Natural killer cell (primary cell): ENCODE measurements at regions not wholly inside any gene's neighbourhood (a gene's known extent, or its start where the extent isn't known, plus 50 kb on each side); places are given as distances from the start of the nearest gene placed in this dataset.
"Not testable (repeated sequence)": the region's sequence is repeated elsewhere in the genome, so short reads cannot be mapped to it uniquely, and the experiment has no call there.

ENCODE experiments used
- ATAC-seq, 3 donors: fragments of 150-1000 bp in 2 of 3; fragments of 200-7000 bp in 1 of 3; cut with Tn5 transposase; 1 replicate in 1 of 3; 2 replicates in 2 of 3; pipeline ENCODE4 v1.10.0; 2021; ENCODE audit warnings: mild to moderate bottlenecking in 2 of 3, moderate library complexity in 2 of 3
- DNase-seq, 2 donors: peaks; one replicate each; pipeline versions ENCODE4 v3.0.0 to v3.0.0-alpha.2; 2013 to 2021; ENCODE audit warnings: mixed read lengths in 1 of 2
- H3K27ac ChIP-seq: one replicate; pipeline ENCODE4 v1.5.1; 2013; ENCODE audit warnings: mild to moderate bottlenecking, low read length
- H3K27me3 ChIP-seq: one replicate; pipeline ENCODE4 v1.6.1; 2013; ENCODE audit warnings: low read length; ENCODE audit not compliant: control insufficient read depth, insufficient read depth
- H3K36me3 ChIP-seq: one replicate; pipeline ENCODE4 v1.6.1; 2013; ENCODE audit warnings: low read length; ENCODE audit not compliant: control insufficient read depth, insufficient read depth
- H3K4me1 ChIP-seq: one replicate; pipeline ENCODE4 v1.6.1; 2013; ENCODE audit warnings: low read length; ENCODE audit not compliant: control insufficient read depth, insufficient read depth
- H3K4me3 ChIP-seq: one replicate; pipeline ENCODE4 v1.5.1; 2013; ENCODE audit warnings: low read length
- H3K9me3 ChIP-seq: one replicate; pipeline ENCODE4 v1.6.1; 2013; ENCODE audit warnings: low read length; ENCODE audit not compliant: control insufficient read depth, insufficient read depth
- H3K27ac Mint-ChIP-seq, 2 donors: one replicate each; pipeline ENCODE4 v1.8.0; 2022; ENCODE audit warnings: mild to moderate bottlenecking in 2 of 2, mixed read lengths in 2 of 2, moderate library complexity in 1 of 2
- H3K27me3 Mint-ChIP-seq, 2 donors: one replicate each; pipeline ENCODE4 v1.8.0; 2022; ENCODE audit warnings: low read depth in 2 of 2, mixed read lengths in 2 of 2
- H3K36me3 Mint-ChIP-seq: one replicate; pipeline ENCODE4 v1.8.0; 2022; ENCODE audit warnings: mixed read lengths
- H3K4me1 Mint-ChIP-seq, 2 donors: one replicate each; pipeline ENCODE4 v1.8.0; 2022; ENCODE audit warnings: mixed read lengths in 2 of 2
- H3K4me3 Mint-ChIP-seq: one replicate; pipeline ENCODE4 v1.8.0; 2022; ENCODE audit warnings: mild to moderate bottlenecking, moderate library complexity, mixed read lengths
- H3K9me3 Mint-ChIP-seq, 2 donors: one replicate each; pipeline ENCODE4 v1.8.0; 2022; ENCODE audit warnings: mixed read lengths in 2 of 2
- WGBS: methylation state at CpG from one replicate; pipeline ENCODE4 v1.1.7; 2013; ENCODE audit warnings: missing lambda C conversion rate; ENCODE audit not compliant: insufficient coverage; 5-methylcytosine and 5-hydroxymethylcytosine counted together
- intact Hi-C: fragments of 100-400 bp; cut with micrococcal nuclease; formaldehyde crosslinking; loops from one replicate; pipeline ENCODE4 v1.14.2; 2022
- TF ChIP-seq, protein P1 (sequence below): fragments of 200-600 bp; IDR thresholded peaks from one replicate; pipeline ENCODE4 v1.8.0; 2022; ENCODE audit warnings: antibody characterized with exemption

DNA sequence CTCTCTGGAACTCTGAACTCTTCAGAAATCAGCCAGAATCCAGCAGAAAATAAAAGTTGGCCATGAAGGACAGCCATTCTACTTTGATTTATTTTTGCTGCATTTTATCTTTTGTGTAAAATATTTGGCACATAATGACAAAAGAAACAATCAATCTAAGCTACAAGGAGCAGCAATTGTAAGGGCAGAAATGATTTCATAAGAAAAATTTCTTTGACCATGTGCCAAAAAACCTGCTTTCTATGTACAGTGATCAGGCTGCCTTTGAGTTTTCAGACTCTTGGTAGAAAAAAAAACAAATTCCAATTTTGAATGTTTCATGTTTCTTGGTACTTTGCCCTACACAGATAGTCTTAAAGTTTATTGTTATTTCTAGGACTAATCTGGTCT lies 69.8 kb upstream of the SLC1A3 start:
- no peaks in the 10 kb centered on the region for H3K4me1 Mint-ChIP-seq
- intact Hi-C loops, result no loop called here
- DNase-seq, result no peak
- Histone ChIP-seq H3K9me3 (no peaks in the 10 kb centered on the region), H3K27me3 (no peaks in the 10 kb centered on the region), H3K27ac (no peak overlapping the region), H3K4me1 (no peaks in the 10 kb centered on the region), H3K36me3 (no peaks in the 10 kb centered on the region), H3K4me3 (no peak overlapping the region)
- no peak overlapping the region for H3K4me3 Mint-ChIP-seq
- no peaks in the 10 kb centered on the region for H3K36me3 Mint-ChIP-seq
- H3K27ac Mint-ChIP-seq, result no peak overlapping the region
- no peaks in the 10 kb centered on the region for H3K27me3 Mint-ChIP-seq
- TF ChIP-seq, protein P1, sequence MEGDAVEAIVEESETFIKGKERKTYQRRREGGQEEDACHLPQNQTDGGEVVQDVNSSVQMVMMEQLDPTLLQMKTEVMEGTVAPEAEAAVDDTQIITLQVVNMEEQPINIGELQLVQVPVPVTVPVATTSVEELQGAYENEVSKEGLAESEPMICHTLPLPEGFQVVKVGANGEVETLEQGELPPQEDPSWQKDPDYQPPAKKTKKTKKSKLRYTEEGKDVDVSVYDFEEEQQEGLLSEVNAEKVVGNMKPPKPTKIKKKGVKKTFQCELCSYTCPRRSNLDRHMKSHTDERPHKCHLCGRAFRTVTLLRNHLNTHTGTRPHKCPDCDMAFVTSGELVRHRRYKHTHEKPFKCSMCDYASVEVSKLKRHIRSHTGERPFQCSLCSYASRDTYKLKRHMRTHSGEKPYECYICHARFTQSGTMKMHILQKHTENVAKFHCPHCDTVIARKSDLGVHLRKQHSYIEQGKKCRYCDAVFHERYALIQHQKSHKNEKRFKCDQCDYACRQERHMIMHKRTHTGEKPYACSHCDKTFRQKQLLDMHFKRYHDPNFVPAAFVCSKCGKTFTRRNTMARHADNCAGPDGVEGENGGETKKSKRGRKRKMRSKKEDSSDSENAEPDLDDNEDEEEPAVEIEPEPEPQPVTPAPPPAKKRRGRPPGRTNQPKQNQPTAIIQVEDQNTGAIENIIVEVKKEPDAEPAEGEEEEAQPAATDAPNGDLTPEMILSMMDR, result no peak
- no peaks in the 10 kb centered on the region for H3K9me3 Mint-ChIP-seq
- ATAC-seq, result no peak

DNA sequence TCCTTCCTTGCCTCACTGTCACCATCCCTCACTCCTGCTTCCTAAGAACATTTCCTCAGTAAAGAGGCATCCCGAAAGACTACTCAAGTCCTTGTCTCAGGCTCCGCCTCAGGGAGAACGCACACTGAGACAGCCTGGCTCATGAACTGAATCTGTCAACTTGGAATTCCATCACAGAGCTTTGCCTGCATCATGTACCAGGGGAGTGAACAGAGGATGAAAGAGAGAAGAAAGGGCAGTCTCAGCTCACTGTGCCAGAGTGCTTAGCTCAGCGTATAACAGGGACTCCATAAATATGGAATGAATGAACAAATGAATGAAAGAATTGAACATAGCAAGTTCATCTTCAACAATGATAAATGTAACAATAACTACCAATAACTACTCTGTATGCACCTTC lies 68.7 kb upstream of the SLC1A3 start:
- Histone ChIP-seq H3K27me3 (no peaks in the 10 kb centered on the region), H3K4me1 (no peaks in the 10 kb centered on the region), H3K36me3 (no peaks in the 10 kb centered on the region), H3K27ac (no peak overlapping the region), H3K9me3 (no peaks in the 10 kb centered on the region), H3K4me3 (no peak overlapping the region)
- no peak overlapping the region for H3K27ac Mint-ChIP-seq
- H3K4me1 Mint-ChIP-seq, result no peaks in the 10 kb centered on the region
- no peak for ATAC-seq
- TF ChIP-seq, protein P1, result no peak
- intact Hi-C loops, result no loop called here
- 100% methylated on average over 3 of the region's 4 CpGs for WGBS
- H3K9me3 Mint-ChIP-seq, result no peaks in the 10 kb centered on the region
- H3K27me3 Mint-ChIP-seq, result peaks cover 0 to 2% of the 10 kb centered on the region in 2 donors
- H3K36me3 Mint-ChIP-seq, result no peaks in the 10 kb centered on the region
- no peak for DNase-seq
- H3K4me3 Mint-ChIP-seq, result no peak overlapping the region

DNA sequence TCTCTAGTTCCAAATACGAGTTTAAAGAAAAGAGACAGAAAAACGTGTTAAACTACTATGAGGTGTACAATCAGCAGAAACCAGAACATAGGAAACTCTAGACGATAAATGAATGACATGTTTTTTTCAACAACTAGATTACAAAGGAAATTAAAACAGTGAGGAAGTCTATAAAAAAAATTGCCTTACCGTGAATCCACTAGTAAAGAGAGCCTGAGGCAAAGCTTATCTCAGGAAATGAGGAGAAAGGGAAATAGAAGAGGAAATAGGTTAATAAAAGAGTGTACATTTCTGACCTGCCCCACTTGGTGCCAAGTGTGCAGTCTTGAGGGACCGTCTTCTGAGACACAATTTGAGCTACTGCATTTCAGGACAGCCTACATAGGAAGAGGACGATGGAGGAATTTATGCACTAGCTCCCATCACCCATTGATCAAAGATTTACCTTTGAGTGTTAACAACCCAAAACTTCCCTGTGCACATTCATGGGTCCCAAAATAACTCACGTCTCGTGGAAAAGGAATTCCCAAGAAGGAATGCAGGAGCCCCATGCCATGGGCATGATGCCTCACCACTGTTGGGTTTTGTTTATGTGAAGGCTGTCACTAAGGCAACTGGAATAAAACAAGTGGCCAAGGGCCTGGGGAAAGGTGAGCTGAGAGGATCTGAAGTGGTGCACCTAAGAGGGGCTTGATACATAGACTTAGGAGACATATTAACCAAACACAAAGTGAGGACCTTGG lies 53.6 kb upstream of the SLC1A3 start:
- intact Hi-C loops, result no loop called here
- TF ChIP-seq, protein P1, result no peak
- H3K9me3 Mint-ChIP-seq, result peaks cover 5 to 8% of the 10 kb centered on the region in 2 donors
- H3K4me1 Mint-ChIP-seq, result no peaks in the 10 kb centered on the region
- Histone ChIP-seq H3K4me1 (no peaks in the 10 kb centered on the region), H3K27me3 (no peaks in the 10 kb centered on the region), H3K27ac (no peak overlapping the region), H3K4me3 (no peak overlapping the region), H3K9me3 (no peaks in the 10 kb centered on the region), H3K36me3 (no peaks in the 10 kb centered on the region)
- H3K4me3 Mint-ChIP-seq, result no peak overlapping the region
- WGBS, result 82% methylated on average over 6 of the region's 8 CpGs
- no peaks in the 10 kb centered on the region for H3K36me3 Mint-ChIP-seq
- DNase-seq (no peak), ATAC-seq (no peak)
- H3K27me3 Mint-ChIP-seq, result no peaks in the 10 kb centered on the region
- H3K27ac Mint-ChIP-seq, result no peak overlapping the region

DNA sequence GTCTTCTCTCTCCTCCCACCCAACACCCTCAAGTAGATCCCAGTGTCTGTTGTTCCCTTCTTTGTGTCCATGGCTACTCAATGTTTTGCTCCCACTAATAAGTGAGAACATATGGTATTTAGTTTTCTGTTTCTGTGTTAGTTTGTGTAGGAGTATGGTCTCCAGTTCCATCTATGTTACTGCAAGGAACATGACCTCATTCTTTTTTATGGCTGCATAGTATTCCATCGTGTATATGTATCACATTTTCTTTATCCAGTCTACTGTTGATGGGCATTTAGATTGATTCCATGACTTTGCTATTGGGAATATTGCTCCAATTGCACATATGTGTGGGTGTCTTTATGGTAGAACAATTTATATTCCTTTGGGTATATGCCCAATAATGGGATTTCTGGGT lies 51.4 kb upstream of the SLC1A3 start:
- H3K4me1 Mint-ChIP-seq, ATAC-seq, H3K36me3 ChIP-seq, intact Hi-C loops, H3K9me3 Mint-ChIP-seq, H3K36me3 Mint-ChIP-seq, H3K27ac ChIP-seq, H3K4me1 ChIP-seq, H3K27me3 ChIP-seq, H3K4me3 Mint-ChIP-seq, H3K9me3 ChIP-seq, H3K27ac Mint-ChIP-seq, H3K27me3 Mint-ChIP-seq, DNase-seq, H3K4me3 ChIP-seq: not testable (repeated sequence)
- WGBS, result no CpG with 5 or more reads among the region's 1 CpG
